ENCODE measurements at regions not wholly inside any gene's neighbourhood (a gene's known extent, or its start where the extent isn't known, plus 50 kb on each side); places are given as distances from the start of the nearest gene placed in this dataset.

DNA sequence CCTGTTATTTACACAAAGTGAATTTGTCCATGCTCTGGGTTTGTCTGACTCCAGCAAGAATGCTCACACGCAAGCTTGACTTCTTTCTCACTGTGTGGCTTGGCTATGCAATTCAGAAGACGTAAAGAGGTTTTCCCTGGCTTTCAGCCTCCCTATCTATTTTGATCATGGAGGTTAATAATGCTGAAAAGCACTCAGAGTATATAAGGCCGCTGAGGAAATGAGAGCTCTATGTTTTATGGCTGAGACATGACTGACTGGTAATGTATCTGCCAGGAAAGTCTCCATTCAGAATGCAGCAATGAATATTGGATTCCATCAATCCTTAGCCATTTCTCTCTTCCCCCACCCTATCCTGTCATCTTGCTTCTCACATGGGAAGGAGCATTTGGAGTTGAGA is 417.3 kb downstream of the DMAC1 start:
- no peaks in the 10 kb centered on the region for H3K9me3 ChIP-seq (ENCODE audit: control insufficient read depth, low read depth, low read length)
- dilution Hi-C loops (cut with MboI; ENCODE audit: extremely low pct_ligation_motif_present, low sequenced_read_pairs), result no loop called here
- no peak overlapping the region for H2AFZ ChIP-seq (ENCODE audit: control insufficient read depth, low read length)
- DNase-seq (ENCODE audit: low read depth, low spot score), result no peak
- TF ChIP-seq CTCF (optimal IDR thresholded peaks at IDR 0.05 in 1 of 3, IDR thresholded peaks at IDR 0.05 in 1 of 3, conservative IDR thresholded peaks at IDR 0.05 in 1 of 3; ENCODE audit: extremely low read depth in 1 of 3, insufficient read depth in 2 of 3, low read length in 3 of 3) (no peak), EZH2 (IDR thresholded peaks at IDR 0.05; ENCODE audit: low read length) (no peak)
- H3K9me1 ChIP-seq (ENCODE audit: control insufficient read depth, extremely low read depth, insufficient read depth, low read length), result no peaks in the 10 kb centered on the region
- no peaks in the 10 kb centered on the region for H3K4me1 ChIP-seq (ENCODE audit: control insufficient read depth, extremely low read depth, insufficient read depth, low read length)
- no peaks in the 10 kb centered on the region for H3K36me3 ChIP-seq (ENCODE audit: control insufficient read depth in 2 of 2, extremely low read depth in 1 of 2, insufficient read depth in 2 of 2, low read length in 2 of 2)
- H4K20me1 ChIP-seq (ENCODE audit: control insufficient read depth, extremely low read depth, insufficient read depth, low read length), result no peaks in the 10 kb centered on the region
- no peak overlapping the region for H3K4me3 ChIP-seq (ENCODE audit: control insufficient read depth in 2 of 3, extremely low read depth in 1 of 3, insufficient read depth in 2 of 3, low read depth in 1 of 3, low read length in 3 of 3)
- H3K79me2 ChIP-seq (ENCODE audit: control insufficient read depth, insufficient read depth, low read length), result no peaks in the 10 kb centered on the region
- H3K9ac ChIP-seq (ENCODE audit: control insufficient read depth, extremely low read depth, insufficient read depth, low read length), result no peak overlapping the region
- no peak for FAIRE-seq
- H3K27ac ChIP-seq (ENCODE audit: control insufficient read depth, insufficient read depth, low read length), result no peak overlapping the region
- no peaks in the 10 kb centered on the region for H3K27me3 ChIP-seq (ENCODE audit: control insufficient read depth, extremely low read depth, insufficient read depth, low read length)
- no peak overlapping the region for H3K4me2 ChIP-seq (ENCODE audit: control insufficient read depth, extremely low read depth, insufficient read depth, low read depth, low read length)

DNA sequence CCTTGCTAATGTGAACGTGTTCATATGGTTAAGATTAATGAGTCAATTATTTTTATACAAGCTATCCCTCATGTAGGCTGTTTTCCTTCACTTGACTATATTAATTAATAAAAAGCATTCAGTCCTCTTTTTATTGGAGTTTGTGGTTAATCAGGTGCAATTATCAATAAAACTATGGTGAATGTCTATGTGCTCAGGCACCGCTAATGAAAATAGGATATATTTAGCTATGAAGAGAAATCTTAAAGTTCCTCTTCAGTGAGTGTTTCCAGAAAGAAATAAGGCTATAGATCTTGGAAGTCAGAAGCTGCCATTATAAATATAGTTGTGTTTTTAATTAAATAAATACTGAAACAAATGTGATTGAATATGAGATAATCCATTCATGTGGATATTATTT is 422.1 kb downstream of the DMAC1 start:
- dilution Hi-C loops (cut with MboI; ENCODE audit: extremely low pct_ligation_motif_present, low sequenced_read_pairs), result no loop called here
- Histone ChIP-seq H4K20me1 (ENCODE audit: control insufficient read depth, extremely low read depth, insufficient read depth, low read length) (no peaks in the 10 kb centered on the region), H3K9ac (ENCODE audit: control insufficient read depth, extremely low read depth, insufficient read depth, low read length) (no peak overlapping the region), H3K9me1 (ENCODE audit: control insufficient read depth, extremely low read depth, insufficient read depth, low read length) (no peaks in the 10 kb centered on the region), H3K36me3 (ENCODE audit: control insufficient read depth in 2 of 2, extremely low read depth in 1 of 2, insufficient read depth in 2 of 2, low read length in 2 of 2) (no peaks in the 10 kb centered on the region), H3K4me1 (ENCODE audit: control insufficient read depth, extremely low read depth, insufficient read depth, low read length) (no peaks in the 10 kb centered on the region), H3K79me2 (ENCODE audit: control insufficient read depth, insufficient read depth, low read length) (no peaks in the 10 kb centered on the region), H3K4me3 (ENCODE audit: control insufficient read depth in 2 of 3, extremely low read depth in 1 of 3, insufficient read depth in 2 of 3, low read depth in 1 of 3, low read length in 3 of 3) (no peak overlapping the region), H2AFZ (ENCODE audit: control insufficient read depth, low read length) (no peak overlapping the region), H3K9me3 (ENCODE audit: control insufficient read depth, low read depth, low read length) (no peaks in the 10 kb centered on the region), H3K27ac (ENCODE audit: control insufficient read depth, insufficient read depth, low read length) (no peak overlapping the region), H3K4me2 (ENCODE audit: control insufficient read depth, extremely low read depth, insufficient read depth, low read depth, low read length) (no peak overlapping the region), H3K27me3 (ENCODE audit: control insufficient read depth, extremely low read depth, insufficient read depth, low read length) (no peaks in the 10 kb centered on the region)
- TF ChIP-seq CTCF (optimal IDR thresholded peaks at IDR 0.05 in 1 of 3, IDR thresholded peaks at IDR 0.05 in 1 of 3, conservative IDR thresholded peaks at IDR 0.05 in 1 of 3; ENCODE audit: extremely low read depth in 1 of 3, insufficient read depth in 2 of 3, low read length in 3 of 3) (no peak), EZH2 (IDR thresholded peaks at IDR 0.05; ENCODE audit: low read length) (no peak)
- FAIRE-seq (no peak), DNase-seq (ENCODE audit: low read depth, low spot score) (no peak)

Measured in keratinocyte (primary cell).